ENCODE measurements at regions not wholly inside any gene's neighbourhood (a gene's known extent, or its start where the extent isn't known, plus 50 kb on each side); places are given as distances from the start of the nearest gene placed in this dataset.

DNA sequence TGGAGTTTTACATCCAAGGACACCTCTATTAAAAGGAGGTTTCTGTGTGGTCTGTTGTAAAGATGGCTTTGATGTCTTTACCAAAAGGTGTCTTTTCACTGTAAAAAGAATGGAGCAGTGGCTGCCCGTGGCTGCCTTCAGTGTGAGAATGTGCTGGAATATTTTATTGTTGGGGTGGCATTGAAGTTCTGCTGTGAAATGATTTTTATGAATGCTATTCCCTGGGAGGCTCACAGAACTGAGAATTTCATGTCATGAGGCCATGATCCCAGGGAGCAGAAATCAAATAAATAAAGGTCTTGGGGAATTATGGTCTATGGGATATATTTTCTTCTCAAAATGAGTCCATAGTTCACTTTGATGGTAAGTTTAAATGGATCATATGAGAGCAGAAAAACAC, 425.2 kb upstream of the ZNF608 start:
- TF ChIP-seq POLR2A (IDR thresholded peaks at IDR 0.05; ENCODE audit: low read length): no peak
- TF ChIP-seq GATA1 (IDR thresholded peaks at IDR 0.05; ENCODE audit: low read depth, low read length): no peak

Measured in erythroblast (primary cell).